Right forelimb (tissue), 1 donor: ENCODE measurements at regions not wholly inside any gene's neighbourhood (a gene's known extent, or its start where the extent isn't known, plus 50 kb on each side); places are given as distances from the start of the nearest gene placed in this dataset.
A peak's percentile ranks its signal among the peaks of the same experiment; 100 is the strongest.

Experiments used
- DNase-seq: peaks from one replicate; pipeline ENCODE4 v3.0.0-alpha.2; 2018

GRCh38 chr12:107283652-107284051 is 190.3 kb upstream of the CRY1 start:
- no peak for DNase-seq

DNA sequence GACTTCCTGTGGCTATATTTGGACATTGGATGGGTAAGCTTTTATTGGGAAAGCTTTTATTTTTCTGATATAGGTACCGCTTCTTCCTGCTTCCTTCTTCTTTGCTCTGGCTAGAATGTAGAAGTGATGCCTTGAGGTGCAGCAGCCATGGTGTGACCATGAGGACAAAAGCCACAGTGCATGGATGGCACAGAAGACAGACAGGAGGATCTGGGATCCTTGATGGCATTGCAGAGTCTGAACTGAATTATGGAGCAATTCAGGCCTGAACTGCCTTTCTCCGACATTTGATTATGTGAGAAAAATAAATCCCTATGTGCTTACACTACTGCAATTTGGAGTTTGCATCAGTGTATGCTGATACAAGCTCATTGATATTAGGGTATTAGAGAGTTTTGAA is 191.3 kb upstream of the CRY1 start:
- no peak for DNase-seq

DNA sequence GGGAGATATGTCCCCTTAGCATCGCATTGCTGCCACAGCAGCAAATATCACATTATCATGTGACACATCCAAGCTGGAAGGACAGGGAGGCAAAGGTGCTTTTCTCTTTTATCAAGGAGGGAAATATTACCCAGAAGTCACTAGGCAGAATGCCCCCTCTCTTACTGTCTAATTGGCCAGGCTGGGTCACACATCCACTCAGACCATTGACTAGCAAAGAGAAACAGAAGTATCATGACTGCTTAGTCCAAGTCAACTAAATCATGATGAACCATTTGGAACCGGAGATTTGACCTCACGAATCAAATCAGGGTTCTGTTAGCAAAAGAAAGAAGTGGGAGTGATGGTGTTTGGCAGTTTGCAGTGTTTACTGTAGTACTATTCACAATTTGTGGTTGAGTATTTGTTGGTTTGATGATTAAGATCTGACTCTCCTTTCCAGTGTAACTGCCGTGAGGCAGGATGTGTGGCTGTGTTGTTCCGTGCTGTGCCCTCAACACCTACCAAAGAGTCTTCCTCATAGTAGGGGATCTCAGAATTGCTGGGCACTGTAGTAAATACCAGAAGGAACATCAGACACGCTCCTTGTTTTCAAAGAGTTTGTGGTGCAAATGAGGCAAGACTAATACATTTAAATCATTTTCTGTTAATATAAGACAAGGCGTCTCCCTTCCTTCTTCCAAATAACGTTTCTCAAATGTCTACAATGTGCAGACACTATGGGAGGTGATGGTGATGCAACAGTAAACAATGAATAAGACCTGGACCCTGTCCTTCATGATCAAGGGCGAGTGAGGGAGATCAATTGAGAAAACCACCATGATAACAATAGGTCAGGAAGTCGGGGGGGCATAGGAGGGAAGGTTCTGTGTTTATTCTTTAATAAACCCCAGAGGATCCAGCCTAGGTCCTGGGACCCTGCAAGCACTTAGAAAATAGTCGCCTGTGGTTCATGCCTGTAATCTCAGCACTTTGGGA is 194.4 kb upstream of the CRY1 start:
- no peak for DNase-seq

DNA sequence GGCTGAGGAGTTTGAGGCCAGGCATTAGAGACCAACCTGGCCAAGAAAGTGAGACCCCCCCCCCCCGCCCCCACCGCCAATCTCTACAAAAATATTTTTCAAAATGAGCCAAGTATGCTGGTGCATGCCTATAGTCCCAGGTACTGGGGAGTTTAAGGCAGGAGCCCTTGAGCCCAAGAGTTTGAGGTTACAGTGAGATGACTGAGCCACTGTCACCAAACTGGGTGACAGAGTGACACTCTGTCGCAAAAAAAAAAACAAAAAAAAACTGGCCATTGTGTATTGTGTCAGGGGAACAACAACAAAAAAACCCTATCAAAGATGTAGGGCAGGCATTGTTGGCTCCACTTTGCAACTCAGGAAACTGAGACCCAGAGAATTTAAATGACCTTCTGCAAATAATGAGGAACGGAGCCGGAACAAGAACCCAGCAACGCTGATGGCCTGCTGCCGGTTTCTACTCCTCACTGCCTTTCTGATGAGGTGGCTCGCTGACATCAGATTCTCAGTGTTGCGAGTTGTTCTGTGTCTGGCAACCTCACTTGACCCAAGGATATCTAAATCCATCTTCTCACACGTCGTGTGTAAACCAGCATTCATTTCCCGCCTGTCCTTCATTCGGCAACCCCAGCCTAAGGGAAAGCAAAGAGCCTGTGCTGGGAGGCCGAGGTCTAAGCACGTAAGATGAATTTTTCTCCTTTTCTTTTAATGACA is 195.2 kb upstream of the CRY1 start:
- DNase-seq, result no peak

- no peak for DNase-seq
Observed at GRCh38 chr12:107291018-107291417, 197.7 kb upstream of the CRY1 start.

- no peak for DNase-seq
Observed at GRCh38 chr12:107296681-107297089, 203.3 kb upstream of the CRY1 start.

- DNase-seq, result no peak
Observed at GRCh38 chr12:107302649-107303341, 209.4 kb upstream of the CRY1 start.

- DNase-seq, result no peak
Observed at GRCh38 chr12:107304588-107305532, 211.5 kb upstream of the CRY1 start.

DNA sequence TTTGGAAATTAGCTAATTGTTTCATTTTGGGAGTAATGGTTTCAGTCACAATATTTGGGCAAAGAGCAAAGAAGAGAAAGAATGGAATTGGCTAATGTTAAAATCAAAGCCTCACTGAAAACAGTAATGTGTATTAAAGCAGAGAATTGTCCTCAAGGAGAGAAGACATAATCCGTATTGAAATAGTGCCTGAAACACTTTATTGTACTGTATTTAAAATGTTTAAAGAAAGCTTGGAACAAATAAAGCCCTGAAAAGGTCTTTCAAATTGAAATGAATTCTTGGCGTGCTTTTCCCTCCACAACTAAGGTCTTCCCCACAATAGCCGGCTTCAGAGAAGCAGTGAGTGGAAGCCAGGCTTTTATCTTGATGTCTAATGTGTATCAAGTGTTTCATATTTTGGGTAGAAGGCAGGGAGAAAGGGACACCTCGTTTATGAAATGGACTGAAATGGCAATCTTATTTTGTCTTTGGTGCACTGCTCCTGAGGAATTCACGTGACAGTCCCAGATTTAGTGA is 212.9 kb upstream of the CRY1 start:
- no peak for DNase-seq

GRCh38 chr12:107308310-107308709 is 215.0 kb upstream of the CRY1 start:
- no peak for DNase-seq

- DNase-seq, result no peak
Observed at GRCh38 chr12:107309020-107309419, 215.7 kb upstream of the CRY1 start.

GRCh38 chr12:107310621-107311020 is 217.3 kb upstream of the CRY1 start:
- no peak for DNase-seq

GRCh38 chr12:107311682-107312081 is 218.3 kb upstream of the CRY1 start:
- no peak for DNase-seq

DNA sequence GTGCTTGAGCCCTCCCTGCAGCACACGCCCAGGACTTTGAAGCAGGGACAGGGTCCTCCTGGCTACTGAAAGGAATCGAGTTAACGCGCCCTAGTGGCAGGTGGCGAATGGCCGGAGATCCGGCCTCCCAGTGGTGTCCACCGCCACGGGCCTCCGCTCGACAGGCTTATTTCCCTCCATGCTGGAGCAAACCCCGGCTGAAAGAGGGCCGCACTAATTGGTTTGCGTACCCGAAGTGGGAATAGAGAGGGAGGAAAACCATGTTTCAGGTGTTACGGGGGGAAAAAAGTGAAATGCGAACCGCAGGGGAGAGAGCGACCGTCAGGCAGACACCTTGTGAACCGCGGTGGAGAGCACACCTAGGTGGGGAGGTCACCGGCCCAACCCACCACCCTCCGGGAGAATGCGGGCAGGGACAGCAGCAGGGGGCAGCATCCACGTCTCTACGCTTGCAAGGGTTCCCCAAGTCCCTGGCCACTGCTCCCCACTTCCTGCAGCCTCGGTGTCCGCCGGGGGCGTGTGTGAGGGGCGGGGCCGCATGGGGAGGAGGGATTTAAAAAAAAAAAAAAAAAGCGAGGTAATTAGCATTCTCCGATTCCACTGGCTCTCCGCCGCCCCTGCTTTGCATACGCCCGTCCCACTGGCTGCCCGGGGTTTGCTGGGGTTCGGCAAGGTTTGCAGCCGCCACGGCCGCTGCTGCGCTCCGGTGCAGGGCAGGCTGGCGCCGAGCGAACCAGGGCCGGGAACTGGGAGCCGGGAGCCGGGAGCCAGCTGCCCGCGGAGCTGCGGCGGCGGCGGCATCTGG is 224.6 kb upstream of the CRY1 start:
- DNase-seq, result peak; percentile 89

DNA sequence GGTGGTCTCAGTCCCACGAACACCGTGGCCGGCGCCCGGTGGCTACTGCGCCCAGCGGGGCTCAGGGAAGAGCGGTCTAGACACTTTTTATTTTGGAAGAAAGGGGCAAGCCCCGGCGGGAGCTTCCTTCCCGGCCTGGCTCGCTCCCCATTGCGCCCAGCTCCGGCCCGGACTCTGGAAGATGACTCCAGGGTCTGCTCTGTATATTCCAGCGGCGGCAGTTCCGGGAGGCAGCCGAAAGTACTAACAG is 225.1 kb upstream of the CRY1 start:
- no peak for DNase-seq

- peak; percentile 67 for DNase-seq
Observed at GRCh38 chr12:107318806-107319532, 225.6 kb upstream of the CRY1 start.

DNA sequence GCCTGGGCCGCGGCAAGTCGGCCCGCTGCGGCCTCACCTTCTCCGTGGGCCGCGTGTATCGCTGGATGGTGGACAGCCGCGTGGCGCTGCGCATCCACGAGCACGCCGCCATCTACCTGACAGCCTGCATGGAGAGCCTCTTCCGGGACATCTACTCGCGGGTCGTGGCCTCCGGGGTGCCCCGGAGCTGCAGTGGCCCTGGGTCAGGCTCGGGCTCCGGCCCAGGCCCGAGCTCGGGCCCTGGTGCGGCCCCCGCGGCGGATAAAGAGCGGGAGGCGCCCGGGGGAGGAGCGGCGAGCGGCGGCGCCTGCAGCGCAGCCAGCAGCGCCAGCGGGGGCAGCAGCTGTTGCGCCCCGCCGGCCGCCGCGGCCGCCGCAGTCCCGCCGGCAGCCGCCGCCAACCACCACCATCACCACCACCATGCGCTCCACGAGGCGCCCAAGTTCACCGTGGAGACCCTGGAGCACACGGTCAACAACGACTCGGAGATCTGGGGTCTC is 226.2 kb upstream of the CRY1 start:
- DNase-seq, result no peak

DNA sequence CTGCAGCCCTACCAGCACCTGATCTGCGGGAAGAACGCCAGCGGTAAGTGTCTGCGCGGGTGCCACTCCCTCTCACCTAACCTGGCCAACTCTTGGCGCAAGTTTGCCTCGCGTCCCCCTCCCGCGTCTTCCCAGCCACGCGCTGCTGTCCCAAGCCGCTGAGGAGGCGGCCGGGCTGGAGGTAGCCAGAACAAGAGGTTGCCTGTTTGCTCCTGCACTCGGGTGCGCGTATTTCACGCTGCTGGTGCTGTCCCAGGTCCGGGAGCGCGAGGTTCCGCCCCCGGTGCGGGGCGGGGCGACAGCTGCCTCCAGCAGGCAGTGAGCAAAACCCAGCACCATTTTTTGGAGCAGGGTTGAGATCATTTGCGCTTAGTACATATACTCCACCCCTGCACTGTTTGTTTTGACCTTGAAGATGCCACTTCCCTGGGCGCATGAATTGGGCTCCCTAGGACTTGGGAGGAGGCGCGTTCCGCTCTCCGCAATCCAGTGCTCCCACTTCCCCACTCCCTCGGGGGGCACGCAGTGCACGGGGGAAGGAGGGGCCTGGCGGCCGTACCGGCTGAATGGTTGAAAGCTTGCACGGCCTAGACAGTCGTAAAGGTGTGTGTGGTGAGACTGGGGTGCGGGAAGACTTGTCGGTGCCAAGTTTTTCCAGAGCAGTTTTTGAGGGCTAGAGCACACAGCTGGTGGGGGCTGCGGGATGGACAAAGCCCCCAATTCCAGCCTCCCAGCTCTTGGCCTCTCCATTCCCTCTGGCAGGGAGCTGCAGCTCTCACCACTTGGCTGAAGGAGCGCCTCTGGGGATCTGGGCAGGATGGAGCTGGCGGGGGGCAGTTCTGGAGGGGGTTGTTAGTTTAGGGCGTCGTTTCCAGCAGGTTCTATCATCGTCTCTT is 226.9 kb upstream of the CRY1 start:
- peak; percentile 68 for DNase-seq

- peak; percentile 70 for DNase-seq
Observed at GRCh38 chr12:107320929-107321631, 227.7 kb upstream of the CRY1 start.
